HepG2 (cell line): ENCODE measurements at regions not wholly inside any gene's neighbourhood (a gene's known extent, or its start where the extent isn't known, plus 50 kb on each side); places are given as distances from the start of the nearest gene placed in this dataset.

ENCODE experiments used
- ATAC-seq: fragments of 200-7000 bp; cut with Tn5 transposase; 3 replicates; pipeline ENCODE4 v1.9.1; 2020; ENCODE audit warnings: mild to moderate bottlenecking, moderate library complexity
- BruUV-seq: library from RNA; stranded (reverse); fragments of 400-500 nt; replicated peaks from 2 replicates; lab custom pipeline; 2021; lab: Mats Ljungman, UMichigan
- CTCF ChIA-PET: fragments of 300-600 bp; formaldehyde crosslinking; extraction: SDS; loops from one replicate; lab custom pipeline; 2021; ENCODE audit warnings: low total read pairs, inconsistent platforms, low intra/inter-chr PET ratio; lab: Yijun Ruan, JAX
- POLR2A ChIA-PET: fragments of 350-600 bp; sonication (Branson Sonifier 250); formaldehyde crosslinking; loops from one replicate; lab custom pipeline; 2020; ENCODE audit warnings: antibody characterized with exemption, inconsistent platforms; lab: Yijun Ruan, JAX
- DNase-seq: peaks from one replicate; pipeline ENCODE4 v3.0.0-alpha.2; 2015; ENCODE audit warnings: low spot score
- FAIRE-seq: peaks from 3 replicates; lab custom pipeline; 2011; peaks lifted over from hg19 to GRCh38; lab: Jason Lieb, UNC
- H2AFZ ChIP-seq: one replicate; pipeline ENCODE4 v1.6.1; 2011; ENCODE audit warnings: low read length, inconsistent platforms
- H3K27ac ChIP-seq: fragments of 300-600 bp; 3 replicates; pipeline ENCODE4 v1.8.0; 2011; ENCODE audit warnings: mixed run types, mild to moderate bottlenecking, mixed read lengths, low read length, inconsistent platforms; ENCODE audit not compliant: insufficient read depth; ENCODE audit errors: extremely low read length
- H3K27me3 ChIP-seq, 2 experiments: fragments of 200-600 bp in 1 of 2; 2 replicates in 1 of 2; 3 replicates in 1 of 2; pipeline versions ENCODE4 v1.6.0 to v1.8.0; 2011; ENCODE audit warnings: low read length in 2 of 2, mild to moderate bottlenecking in 2 of 2, moderate library complexity in 2 of 2, inconsistent platforms in 1 of 2; ENCODE audit not compliant: insufficient read depth in 2 of 2, control insufficient read depth in 1 of 2
- H3K36me3 ChIP-seq, 2 experiments: fragments of 200-600 bp in 1 of 2; replicated peaks in 1 of 2; 2 replicates in 1 of 2; 3 replicates in 1 of 2; pipeline versions ENCODE4 v1.5.1 to v1.8.0; 2011; ENCODE audit warnings: low read length in 2 of 2, inconsistent platforms in 1 of 2; ENCODE audit not compliant: insufficient read depth in 2 of 2, control insufficient read depth in 1 of 2
- H3K4me1 ChIP-seq: 2 replicates; pipeline ENCODE4 v1.5.1; 2012; ENCODE audit warnings: low read length, inconsistent platforms; ENCODE audit not compliant: insufficient read depth
- H3K4me2 ChIP-seq: 2 replicates; pipeline ENCODE4 v1.6.0; 2011; ENCODE audit warnings: low read depth, low read length, inconsistent platforms
- H3K4me3 ChIP-seq, 3 experiments: fragments of 200-600 bp in 1 of 3; sonication (generic), shearing (Covaris generic) in 1 of 3; replicated peaks in 1 of 3; 2 replicates each; pipeline ENCODE4 v1.5.1; 2011 to 2016; ENCODE audit warnings: low read length in 3 of 3, inconsistent platforms in 2 of 3, low read depth in 2 of 3, mild to moderate bottlenecking in 2 of 3, control low read depth in 1 of 3, mixed read lengths in 1 of 3; ENCODE audit not compliant: insufficient read depth in 1 of 3
- H3K79me2 ChIP-seq: one replicate; pipeline ENCODE4 v1.6.1; 2011; ENCODE audit warnings: low read length, inconsistent platforms; ENCODE audit not compliant: insufficient read depth
- H3K9ac ChIP-seq: 2 replicates; pipeline ENCODE4 v1.6.0; 2011; ENCODE audit warnings: mild to moderate bottlenecking, low read depth, low read length, inconsistent platforms; ENCODE audit not compliant: insufficient read depth
- H3K9me3 ChIP-seq: 2 replicates; pipeline ENCODE4 v1.5.1; 2012; ENCODE audit warnings: mild to moderate bottlenecking, low read length
- H4K20me1 ChIP-seq: 2 replicates; pipeline ENCODE4 v1.6.0; 2011; ENCODE audit warnings: inconsistent platforms, mild to moderate bottlenecking, low read length, moderate library complexity; ENCODE audit not compliant: insufficient read depth
- BHLHE40 ChIP-seq: IDR thresholded peaks from 2 replicates; pipeline ENCODE4 v1.6.1; 2011; ENCODE audit warnings: low read length, improper control_type of control experiment
- ESRRA ChIP-seq: sonication (generic); formaldehyde crosslinking; IDR thresholded peaks from 2 replicates; pipeline ENCODE4 v1.5.1; 2020; ENCODE audit warnings: mild to moderate bottlenecking, low read depth, missing genetic modification reagents
- FOXA3 ChIP-seq: IDR thresholded peaks from 2 replicates; pipeline ENCODE4 v1.6.1; 2016; ENCODE audit warnings: missing genetic modification reagents, missing compliant biosample characterization
- HES4 ChIP-seq: sonication (generic); formaldehyde crosslinking; IDR thresholded peaks from 2 replicates; pipeline ENCODE4 v1.9.0; 2021; ENCODE audit warnings: mild to moderate bottlenecking, missing genetic modification reagents, borderline replicate concordance
- HNF4A ChIP-seq: sonication (generic); formaldehyde crosslinking; IDR thresholded peaks from 2 replicates; pipeline ENCODE4 v1.4.0; 2020; ENCODE audit warnings: missing genetic modification reagents
- KLF16 ChIP-seq, 2 experiments: sonication (generic) in 1 of 2; formaldehyde crosslinking in 1 of 2; IDR thresholded peaks; 2 replicates each; pipeline versions ENCODE4 v1.6.1 to v1.8.0; 2016 to 2023; ENCODE audit warnings: missing genetic modification reagents in 2 of 2, missing compliant biosample characterization in 1 of 2
- MTF1 ChIP-seq: sonication (generic); formaldehyde crosslinking; IDR thresholded peaks from 2 replicates; pipeline ENCODE4 v1.5.0; 2020; ENCODE audit warnings: missing genetic modification reagents
- PHF8 ChIP-seq: sonication (generic); formaldehyde crosslinking; IDR thresholded peaks from 2 replicates; pipeline ENCODE4 v1.5.0; 2020; ENCODE audit warnings: missing genetic modification reagents
- RXRB ChIP-seq: IDR thresholded peaks from 2 replicates; pipeline ENCODE4 v1.6.1; 2016; ENCODE audit warnings: borderline replicate concordance, missing genetic modification reagents, missing compliant biosample characterization
- THYN1 ChIP-seq: sonication (generic); formaldehyde crosslinking; IDR thresholded peaks from 2 replicates; pipeline ENCODE4 v1.8.1; 2023; ENCODE audit warnings: low read depth, mild to moderate bottlenecking, moderate library complexity, missing genetic modification reagents, borderline replicate concordance
- ZFAT ChIP-seq: sonication (generic); formaldehyde crosslinking; conservative IDR thresholded peaks from 2 replicates; pipeline ENCODE4 v1.8.1; 2023; ENCODE audit warnings: missing genetic modification reagents, inconsistent platforms
- ZFP1 ChIP-seq: IDR thresholded peaks from 2 replicates; pipeline ENCODE4 v1.6.1; 2016
- ZNF557 ChIP-seq: sonication (generic); formaldehyde crosslinking; IDR thresholded peaks from 2 replicates; pipeline ENCODE4 v1.4.0; 2020; ENCODE audit warnings: missing genetic modification reagents
- ZNF567 ChIP-seq: sonication (generic); formaldehyde crosslinking; IDR thresholded peaks from 2 replicates; pipeline ENCODE4 v1.8.1; 2023; ENCODE audit warnings: mild to moderate bottlenecking, missing genetic modification reagents, borderline replicate concordance
- WGBS: methylation state at CpG from one replicate; pipeline ENCODE4 v1.1.6; 2017; ENCODE audit warnings: low lambda C conversion rate; 5-methylcytosine and 5-hydroxymethylcytosine counted together
- in situ Hi-C: cut with HindIII; loops from 2 replicates; pipeline ENCODE4 v1.10.0; 2017; ENCODE audit warnings: low pct_unique_long_range_greater_than_20kb; ENCODE audit not compliant: extremely low pct_ligation_motif_present
- intact Hi-C: fragments of 100-400 bp; cut with micrococcal nuclease; formaldehyde crosslinking; loops from one replicate; pipeline ENCODE4 v1.10.0; 2022; ENCODE audit not compliant: unreplicated experiment
- TF ChIP-seq, protein P1 (sequence below): IDR thresholded peaks from 2 replicates; pipeline ENCODE4 v1.6.1; 2016; ENCODE audit warnings: low read depth, control low read depth
- TF ChIP-seq, protein P2 (sequence below): sonication (generic); formaldehyde crosslinking; IDR thresholded peaks from 2 replicates; pipeline ENCODE4 v1.5.1; 2020; ENCODE audit warnings: missing genetic modification reagents, mild to moderate bottlenecking, borderline replicate concordance

DNA sequence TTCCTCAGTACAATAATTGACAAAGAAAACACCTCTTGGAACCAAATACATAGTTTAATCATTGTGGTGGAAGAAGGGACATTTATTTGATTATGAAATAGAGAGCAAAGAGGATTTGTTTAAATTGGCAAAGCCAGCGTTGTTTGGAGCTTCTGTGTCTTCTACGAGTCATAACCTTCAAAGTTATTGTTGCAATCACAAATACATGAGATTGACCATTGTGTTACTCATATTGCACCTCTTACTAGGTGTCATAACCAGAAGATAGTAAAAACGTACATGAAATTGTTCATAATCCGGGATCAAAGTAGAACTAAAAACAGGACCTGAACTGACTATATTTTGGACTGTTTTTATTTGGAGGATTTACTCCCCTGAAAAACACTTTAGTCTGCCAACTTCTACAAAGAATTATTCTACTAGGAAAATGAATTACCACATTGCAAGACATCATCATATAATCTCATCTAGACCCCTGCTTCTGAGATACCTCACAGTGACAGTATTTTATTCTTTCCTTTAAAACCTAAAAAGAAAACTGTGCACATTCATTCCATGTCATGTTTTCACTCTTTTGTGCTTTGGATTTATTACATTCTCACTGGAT, 151.7 kb upstream of the KLF7 start:
- no peak for ATAC-seq
- Histone ChIP-seq H3K4me2 (no peak overlapping the region), H3K4me1 (peaks cover 10% of the 10 kb centered on the region), H3K4me3 (no peak overlapping the region), H4K20me1 (no peaks in the 10 kb centered on the region), H3K79me2 (no peaks in the 10 kb centered on the region), H3K9me3 (no peaks in the 10 kb centered on the region), H3K27ac (no peak overlapping the region), H3K9ac (no peak overlapping the region), H3K36me3 (no peaks in the 10 kb centered on the region), H3K27me3 (no peaks in the 10 kb centered on the region; a peak in 1 of 5 replicates), H2AFZ (no peak overlapping the region)
- no peak for TF ChIP-seq KLF16 (CRISPR knock-in tag; IDR thresholded peaks at IDR 0.05)
- no peak for TF ChIP-seq ZFP1 (CRISPR knock-in tag)
- TF ChIP-seq BHLHE40: no peak
- TF ChIP-seq ZNF557 (CRISPR knock-in tag): no peak
- TF ChIP-seq, protein P1, sequence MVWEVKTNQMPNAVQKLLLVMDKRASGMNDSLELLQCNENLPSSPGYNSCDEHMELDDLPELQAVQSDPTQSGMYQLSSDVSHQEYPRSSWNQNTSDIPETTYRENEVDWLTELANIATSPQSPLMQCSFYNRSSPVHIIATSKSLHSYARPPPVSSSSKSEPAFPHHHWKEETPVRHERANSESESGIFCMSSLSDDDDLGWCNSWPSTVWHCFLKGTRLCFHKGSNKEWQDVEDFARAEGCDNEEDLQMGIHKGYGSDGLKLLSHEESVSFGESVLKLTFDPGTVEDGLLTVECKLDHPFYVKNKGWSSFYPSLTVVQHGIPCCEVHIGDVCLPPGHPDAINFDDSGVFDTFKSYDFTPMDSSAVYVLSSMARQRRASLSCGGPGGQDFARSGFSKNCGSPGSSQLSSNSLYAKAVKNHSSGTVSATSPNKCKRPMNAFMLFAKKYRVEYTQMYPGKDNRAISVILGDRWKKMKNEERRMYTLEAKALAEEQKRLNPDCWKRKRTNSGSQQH (CRISPR knock-in tag): no peak
- no peak for TF ChIP-seq PHF8 (CRISPR knock-in tag)
- ChIA-PET CTCF (no interaction called here), POLR2A (no interaction called here)
- BruUV-seq: no TSS peak
- in situ Hi-C loops (no loop called here), intact Hi-C loops (no loop called here)
- DNase-seq: no peak
- 0% methylated on average over 4 of the region's 4 CpGs for WGBS
- no peak for FAIRE-seq

DNA sequence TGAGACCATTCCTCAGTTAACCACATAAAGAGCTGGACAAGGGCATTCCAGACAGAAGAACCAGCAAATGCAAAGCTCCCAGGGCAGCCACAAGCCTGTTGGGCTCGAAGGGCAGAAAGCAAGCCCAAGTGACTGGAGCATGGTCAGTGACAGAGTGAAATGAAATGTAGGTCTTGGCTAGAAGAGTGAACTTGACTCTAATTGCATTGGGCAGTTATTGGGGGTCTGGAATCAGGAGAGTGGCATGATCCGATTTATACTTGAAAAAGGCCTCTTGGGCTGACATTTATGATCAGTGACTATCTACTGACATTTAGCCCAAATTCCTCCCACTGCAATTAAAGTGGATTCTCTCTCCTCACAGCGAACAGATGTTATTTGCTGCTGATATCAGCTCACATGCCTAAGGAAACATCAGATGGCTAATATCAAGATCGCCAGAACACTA, 152.5 kb upstream of the KLF7 start:
- no peaks in the 10 kb centered on the region for H3K36me3 ChIP-seq
- CTCF ChIA-PET: no interaction called here
- H3K9me3 ChIP-seq: no peaks in the 10 kb centered on the region
- H3K27ac ChIP-seq: no peak overlapping the region
- no peaks in the 10 kb centered on the region; a peak in 1 of 5 replicates for H3K27me3 ChIP-seq
- FAIRE-seq (no peak), DNase-seq (no peak), ATAC-seq (no peak)
- H3K4me2 ChIP-seq: no peak overlapping the region
- no TSS peak for BruUV-seq
- 54% methylated on average over 4 of the region's 4 CpGs for WGBS
- H3K79me2 ChIP-seq: no peaks in the 10 kb centered on the region
- H3K9ac ChIP-seq: no peak overlapping the region
- intact Hi-C loops: no loop called here
- in situ Hi-C loops: no loop called here
- H3K4me3 ChIP-seq: no peak overlapping the region
- peaks cover 10% of the 10 kb centered on the region for H3K4me1 ChIP-seq
- POLR2A ChIA-PET: no interaction called here
- H2AFZ ChIP-seq: no peak overlapping the region
- H4K20me1 ChIP-seq: no peaks in the 10 kb centered on the region
- no peak for TF ChIP-seq HNF4A (CRISPR knock-in tag)
- TF ChIP-seq HES4 (CRISPR knock-in tag): no peak
- no peak for TF ChIP-seq ESRRA
- TF ChIP-seq ZNF567 (CRISPR knock-in tag): no peak
- no peak for TF ChIP-seq ZFAT (CRISPR knock-in tag)
- TF ChIP-seq, protein P2, sequence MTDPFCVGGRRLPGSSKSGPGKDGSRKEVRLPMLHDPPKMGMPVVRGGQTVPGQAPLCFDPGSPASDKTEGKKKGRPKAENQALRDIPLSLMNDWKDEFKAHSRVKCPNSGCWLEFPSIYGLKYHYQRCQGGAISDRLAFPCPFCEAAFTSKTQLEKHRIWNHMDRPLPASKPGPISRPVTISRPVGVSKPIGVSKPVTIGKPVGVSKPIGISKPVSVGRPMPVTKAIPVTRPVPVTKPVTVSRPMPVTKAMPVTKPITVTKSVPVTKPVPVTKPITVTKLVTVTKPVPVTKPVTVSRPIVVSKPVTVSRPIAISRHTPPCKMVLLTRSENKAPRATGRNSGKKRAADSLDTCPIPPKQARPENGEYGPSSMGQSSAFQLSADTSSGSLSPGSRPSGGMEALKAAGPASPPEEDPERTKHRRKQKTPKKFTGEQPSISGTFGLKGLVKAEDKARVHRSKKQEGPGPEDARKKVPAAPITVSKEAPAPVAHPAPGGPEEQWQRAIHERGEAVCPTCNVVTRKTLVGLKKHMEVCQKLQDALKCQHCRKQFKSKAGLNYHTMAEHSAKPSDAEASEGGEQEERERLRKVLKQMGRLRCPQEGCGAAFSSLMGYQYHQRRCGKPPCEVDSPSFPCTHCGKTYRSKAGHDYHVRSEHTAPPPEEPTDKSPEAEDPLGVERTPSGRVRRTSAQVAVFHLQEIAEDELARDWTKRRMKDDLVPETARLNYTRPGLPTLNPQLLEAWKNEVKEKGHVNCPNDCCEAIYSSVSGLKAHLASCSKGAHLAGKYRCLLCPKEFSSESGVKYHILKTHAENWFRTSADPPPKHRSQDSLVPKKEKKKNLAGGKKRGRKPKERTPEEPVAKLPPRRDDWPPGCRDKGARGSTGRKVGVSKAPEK (CRISPR knock-in tag): no peak
- TF ChIP-seq FOXA3 (CRISPR knock-in tag): no peak
- no peak for TF ChIP-seq RXRB (CRISPR knock-in tag)
- no peak for TF ChIP-seq THYN1 (CRISPR knock-in tag)
- no peak for TF ChIP-seq MTF1 (CRISPR knock-in tag)
